ENCODE measurements at regions not wholly inside any gene's neighbourhood (a gene's known extent, or its start where the extent isn't known, plus 50 kb on each side); places are given as distances from the start of the nearest gene placed in this dataset.

DNA sequence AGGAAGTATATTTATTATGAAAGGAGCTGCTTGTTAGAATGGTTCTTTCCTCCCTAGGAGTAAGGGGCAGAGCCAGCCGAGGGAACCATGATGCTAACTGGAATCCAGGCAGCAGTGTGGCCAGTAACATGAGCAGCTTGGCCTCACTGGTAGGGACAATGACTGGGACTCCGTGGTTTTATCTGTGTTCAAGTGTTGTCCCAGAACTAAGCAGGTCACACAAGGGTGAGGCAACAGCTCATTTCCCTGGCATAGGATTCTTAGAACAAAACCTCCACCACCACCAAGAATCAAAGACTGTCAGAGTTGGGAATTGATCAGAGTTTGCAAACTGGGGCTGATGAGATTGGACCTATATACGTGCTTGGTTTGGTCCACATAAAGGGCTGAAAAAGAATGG lies 138.9 kb upstream of the COBL start:
- H3K27me3 ChIP-seq (ENCODE audit: control insufficient read depth in 1 of 2, insufficient read depth in 2 of 2, low read length in 2 of 2), result no peaks in the 10 kb centered on the region
- H3K4me3 Mint-ChIP-seq, result no peak overlapping the region
- intact Hi-C loops (cut with DNase I, micrococcal nuclease), result no loop called here
- H3K27ac Mint-ChIP-seq, result no peak overlapping the region
- H3K4me1 Mint-ChIP-seq (ENCODE audit: low read depth), result no peaks in the 10 kb centered on the region
- CTCF ChIA-PET, result no interaction called here
- no peaks in the 10 kb centered on the region for H3K9me3 Mint-ChIP-seq
- TF ChIP-seq, protein P1, sequence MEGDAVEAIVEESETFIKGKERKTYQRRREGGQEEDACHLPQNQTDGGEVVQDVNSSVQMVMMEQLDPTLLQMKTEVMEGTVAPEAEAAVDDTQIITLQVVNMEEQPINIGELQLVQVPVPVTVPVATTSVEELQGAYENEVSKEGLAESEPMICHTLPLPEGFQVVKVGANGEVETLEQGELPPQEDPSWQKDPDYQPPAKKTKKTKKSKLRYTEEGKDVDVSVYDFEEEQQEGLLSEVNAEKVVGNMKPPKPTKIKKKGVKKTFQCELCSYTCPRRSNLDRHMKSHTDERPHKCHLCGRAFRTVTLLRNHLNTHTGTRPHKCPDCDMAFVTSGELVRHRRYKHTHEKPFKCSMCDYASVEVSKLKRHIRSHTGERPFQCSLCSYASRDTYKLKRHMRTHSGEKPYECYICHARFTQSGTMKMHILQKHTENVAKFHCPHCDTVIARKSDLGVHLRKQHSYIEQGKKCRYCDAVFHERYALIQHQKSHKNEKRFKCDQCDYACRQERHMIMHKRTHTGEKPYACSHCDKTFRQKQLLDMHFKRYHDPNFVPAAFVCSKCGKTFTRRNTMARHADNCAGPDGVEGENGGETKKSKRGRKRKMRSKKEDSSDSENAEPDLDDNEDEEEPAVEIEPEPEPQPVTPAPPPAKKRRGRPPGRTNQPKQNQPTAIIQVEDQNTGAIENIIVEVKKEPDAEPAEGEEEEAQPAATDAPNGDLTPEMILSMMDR (IDR thresholded peaks at IDR 0.05), result no peak
- H3K36me3 ChIP-seq (ENCODE audit: insufficient read depth, low read length), result no peaks in the 10 kb centered on the region
- no peaks in the 10 kb centered on the region for H3K9me3 ChIP-seq (ENCODE audit: control insufficient read depth in 1 of 2, insufficient read depth in 1 of 2, low read length in 2 of 2)
- H3K27me3 Mint-ChIP-seq, result no peaks in the 10 kb centered on the region
- H3K4me3 ChIP-seq (ENCODE audit: low read length), result no peak overlapping the region
- POLR2A ChIA-PET, result no interaction called here
- H3K4me1 ChIP-seq (ENCODE audit: insufficient read depth, low read length), result no peaks in the 10 kb centered on the region
- no peaks in the 10 kb centered on the region for H3K36me3 Mint-ChIP-seq (ENCODE audit: low read depth)
- H3K27ac ChIP-seq (ENCODE audit: low read depth in 1 of 2, low read length in 2 of 2), result no peak overlapping the region
- ATAC-seq (ENCODE audit: poor library complexity) (no peak), DNase-seq (no peak)

DNA sequence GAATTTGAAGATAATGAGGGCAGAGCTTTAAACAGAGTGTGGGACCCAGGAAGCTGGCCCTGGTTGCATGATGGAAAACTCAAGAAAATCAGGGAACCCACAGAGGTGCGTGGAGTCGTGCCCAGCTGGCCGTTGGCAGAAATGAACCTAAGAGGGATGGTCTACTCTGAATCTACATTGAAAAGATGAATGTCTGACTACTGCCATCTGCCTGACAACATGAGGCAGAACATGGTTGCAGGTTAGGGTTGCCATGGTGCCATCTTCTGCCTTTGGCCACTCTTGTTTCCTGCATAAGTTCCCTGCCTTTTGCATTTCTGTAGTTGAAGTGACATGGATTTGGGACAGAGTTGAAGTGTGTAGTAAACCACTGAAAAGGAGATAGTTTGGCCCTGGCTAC lies 138.5 kb upstream of the COBL start:
- no peaks in the 10 kb centered on the region for H3K27me3 ChIP-seq (ENCODE audit: control insufficient read depth in 1 of 2, insufficient read depth in 2 of 2, low read length in 2 of 2)
- H3K4me1 ChIP-seq (ENCODE audit: insufficient read depth, low read length), result no peaks in the 10 kb centered on the region
- no peak overlapping the region for H3K4me3 Mint-ChIP-seq
- no peaks in the 10 kb centered on the region for H3K9me3 Mint-ChIP-seq
- H3K27me3 Mint-ChIP-seq, result no peaks in the 10 kb centered on the region
- H3K4me1 Mint-ChIP-seq (ENCODE audit: low read depth), result no peaks in the 10 kb centered on the region
- H3K27ac Mint-ChIP-seq, result no peak overlapping the region
- DNase-seq (no peak), ATAC-seq (ENCODE audit: poor library complexity) (no peak)
- no peak overlapping the region for H3K27ac ChIP-seq (ENCODE audit: low read depth in 1 of 2, low read length in 2 of 2)
- H3K4me3 ChIP-seq (ENCODE audit: low read length), result no peak overlapping the region
- CTCF ChIA-PET, result no interaction called here
- intact Hi-C loops (cut with DNase I, micrococcal nuclease), result no loop called here
- no peaks in the 10 kb centered on the region for H3K9me3 ChIP-seq (ENCODE audit: control insufficient read depth in 1 of 2, insufficient read depth in 1 of 2, low read length in 2 of 2)
- TF ChIP-seq, protein P1 (IDR thresholded peaks at IDR 0.05), result no peak
- H3K36me3 Mint-ChIP-seq (ENCODE audit: low read depth), result no peaks in the 10 kb centered on the region
- POLR2A ChIA-PET, result no interaction called here
- no peaks in the 10 kb centered on the region for H3K36me3 ChIP-seq (ENCODE audit: insufficient read depth, low read length)

DNA sequence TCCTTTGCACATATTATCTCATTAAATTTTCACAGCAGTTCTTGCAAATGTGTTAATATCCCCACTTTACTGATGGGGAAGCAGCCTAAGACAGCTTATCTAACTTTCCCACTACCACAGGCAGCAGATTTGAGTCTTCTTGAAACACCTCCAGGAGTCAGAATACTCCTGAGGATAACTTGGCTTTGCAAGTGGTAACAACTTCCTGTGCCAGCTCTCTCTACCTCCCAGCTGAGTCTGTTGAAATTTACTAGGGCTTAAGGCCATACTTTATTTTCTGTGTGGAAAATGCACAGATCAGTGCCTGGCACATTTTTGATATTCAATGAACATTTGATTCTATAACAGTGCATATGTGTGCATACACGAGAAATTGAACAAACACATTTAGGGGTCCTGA lies 136.1 kb upstream of the COBL start:
- Histone ChIP-seq H3K27me3 (ENCODE audit: control insufficient read depth in 1 of 2, insufficient read depth in 2 of 2, low read length in 2 of 2) (no peaks in the 10 kb centered on the region), H3K9me3 (ENCODE audit: control insufficient read depth in 1 of 2, insufficient read depth in 1 of 2, low read length in 2 of 2) (peaks cover 0 to 3% of the 10 kb centered on the region in 2 experiments), H3K27ac (ENCODE audit: low read depth in 1 of 2, low read length in 2 of 2) (no peak overlapping the region), H3K4me1 (ENCODE audit: insufficient read depth, low read length) (no peaks in the 10 kb centered on the region), H3K36me3 (ENCODE audit: insufficient read depth, low read length) (no peaks in the 10 kb centered on the region), H3K4me3 (ENCODE audit: low read length) (no peak overlapping the region)
- H3K27ac Mint-ChIP-seq, result no peak overlapping the region
- H3K36me3 Mint-ChIP-seq (ENCODE audit: low read depth), result no peaks in the 10 kb centered on the region
- intact Hi-C loops (cut with DNase I, micrococcal nuclease), result no loop called here
- no peaks in the 10 kb centered on the region for H3K9me3 Mint-ChIP-seq
- peaks cover 6% of the 10 kb centered on the region for H3K27me3 Mint-ChIP-seq
- TF ChIP-seq, protein P1 (IDR thresholded peaks at IDR 0.05), result no peak
- ATAC-seq (ENCODE audit: poor library complexity) (no peak), DNase-seq (no peak)
- ChIA-PET POLR2A (no interaction called here), CTCF (no interaction called here)
- no peaks in the 10 kb centered on the region for H3K4me1 Mint-ChIP-seq (ENCODE audit: low read depth)
- no peak overlapping the region for H3K4me3 Mint-ChIP-seq

Data from CD4-positive, alpha-beta T cell (primary cell).